ENCODE measurements at regions not wholly inside any gene's neighbourhood (a gene's known extent, or its start where the extent isn't known, plus 50 kb on each side); places are given as distances from the start of the nearest gene placed in this dataset.

DNA sequence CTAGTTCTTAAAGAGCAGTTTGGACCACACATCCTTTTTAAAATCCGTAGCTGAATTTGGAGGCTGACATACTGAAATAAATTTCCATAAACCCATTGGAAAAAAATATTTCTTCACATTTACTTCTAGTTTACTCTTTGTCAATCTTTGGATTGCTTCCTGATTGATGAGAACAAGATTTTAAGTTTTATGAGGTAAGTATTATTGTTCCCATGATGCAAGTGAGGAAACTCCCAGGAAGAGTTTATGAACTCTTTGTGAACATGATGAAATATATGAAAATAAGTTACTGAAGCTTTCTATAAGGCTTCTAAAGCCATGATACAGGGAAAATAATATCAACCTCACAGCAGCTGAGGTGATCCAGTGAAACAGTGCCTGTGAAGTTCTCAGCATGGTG is 320.0 kb downstream of the GJA1 start:
- TF ChIP-seq TAF1 (IDR thresholded peaks at IDR 0.05; ENCODE audit: low read depth), result no peak
- no peak for TF ChIP-seq EZH2 (IDR thresholded peaks at IDR 0.05; ENCODE audit: borderline replicate concordance, insufficient read depth, low read length, poor library complexity, severe bottlenecking)
- TF ChIP-seq, protein P1, sequence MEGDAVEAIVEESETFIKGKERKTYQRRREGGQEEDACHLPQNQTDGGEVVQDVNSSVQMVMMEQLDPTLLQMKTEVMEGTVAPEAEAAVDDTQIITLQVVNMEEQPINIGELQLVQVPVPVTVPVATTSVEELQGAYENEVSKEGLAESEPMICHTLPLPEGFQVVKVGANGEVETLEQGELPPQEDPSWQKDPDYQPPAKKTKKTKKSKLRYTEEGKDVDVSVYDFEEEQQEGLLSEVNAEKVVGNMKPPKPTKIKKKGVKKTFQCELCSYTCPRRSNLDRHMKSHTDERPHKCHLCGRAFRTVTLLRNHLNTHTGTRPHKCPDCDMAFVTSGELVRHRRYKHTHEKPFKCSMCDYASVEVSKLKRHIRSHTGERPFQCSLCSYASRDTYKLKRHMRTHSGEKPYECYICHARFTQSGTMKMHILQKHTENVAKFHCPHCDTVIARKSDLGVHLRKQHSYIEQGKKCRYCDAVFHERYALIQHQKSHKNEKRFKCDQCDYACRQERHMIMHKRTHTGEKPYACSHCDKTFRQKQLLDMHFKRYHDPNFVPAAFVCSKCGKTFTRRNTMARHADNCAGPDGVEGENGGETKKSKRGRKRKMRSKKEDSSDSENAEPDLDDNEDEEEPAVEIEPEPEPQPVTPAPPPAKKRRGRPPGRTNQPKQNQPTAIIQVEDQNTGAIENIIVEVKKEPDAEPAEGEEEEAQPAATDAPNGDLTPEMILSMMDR (IDR thresholded peaks at IDR 0.05; ENCODE audit: poor library complexity, severe bottlenecking), result no peak
- TF ChIP-seq MXI1 (conservative IDR thresholded peaks at IDR 0.05; ENCODE audit: poor library complexity, severe bottlenecking), result no peak
